NCI-H2107 treated with DMSO at 0.1 percent for 48 hours (cell line): ENCODE measurements at regions not wholly inside any gene's neighbourhood (a gene's known extent, or its start where the extent isn't known, plus 50 kb on each side); places are given as distances from the start of the nearest gene placed in this dataset.
"Not testable (repeated sequence)": the region's sequence is repeated elsewhere in the genome, so short reads cannot be mapped to it uniquely, and the experiment has no call there.

ENCODE experiments used
- DNase-seq: peaks from one replicate; lab custom pipeline; 2025; ENCODE audit not compliant: unreplicated experiment; lab: John Stamatoyannopoulos, UW

- no peak for DNase-seq
Measured at GRCh38 chr2:226300196-226300886, 499.3 kb downstream of the IRS1 start.

DNA sequence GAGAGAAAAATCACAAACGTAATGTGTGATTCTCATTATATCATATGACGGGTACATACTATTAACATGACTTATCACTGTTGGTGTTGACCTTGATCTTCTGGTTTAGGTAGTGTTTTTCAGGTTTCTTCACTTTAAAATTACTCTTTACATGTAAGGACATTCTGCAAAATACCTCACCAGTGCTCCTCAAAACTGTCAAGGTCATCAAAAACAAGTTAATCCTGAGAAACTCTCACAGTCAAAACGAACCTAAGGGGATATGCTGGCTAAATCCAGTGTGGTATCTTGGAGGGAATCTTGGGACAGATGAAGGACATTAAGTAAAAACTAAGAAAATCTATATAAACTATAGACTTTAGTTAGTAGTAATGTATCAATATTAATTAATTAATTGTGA, 499.8 kb downstream of the IRS1 start:
- no peak for DNase-seq

DNA sequence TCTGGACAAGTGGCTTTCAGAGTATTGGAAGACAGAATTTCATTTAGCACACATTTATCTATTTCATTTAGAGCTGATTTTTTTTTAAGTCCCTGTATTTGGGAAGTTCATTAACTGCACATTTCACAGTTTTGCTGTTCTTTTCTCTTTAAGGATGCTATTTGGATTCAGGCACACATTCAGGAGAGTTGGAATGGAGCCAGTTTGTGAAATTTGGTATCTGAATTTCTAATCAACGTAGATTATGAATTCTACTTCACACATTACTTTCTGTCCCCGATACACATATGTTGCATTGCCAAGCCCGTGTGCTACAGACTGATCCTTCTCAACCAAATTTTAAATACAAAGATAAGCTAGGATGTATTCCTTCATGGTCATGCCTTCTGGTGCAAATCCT, 503.9 kb downstream of the IRS1 start:
- DNase-seq = no peak

DNA sequence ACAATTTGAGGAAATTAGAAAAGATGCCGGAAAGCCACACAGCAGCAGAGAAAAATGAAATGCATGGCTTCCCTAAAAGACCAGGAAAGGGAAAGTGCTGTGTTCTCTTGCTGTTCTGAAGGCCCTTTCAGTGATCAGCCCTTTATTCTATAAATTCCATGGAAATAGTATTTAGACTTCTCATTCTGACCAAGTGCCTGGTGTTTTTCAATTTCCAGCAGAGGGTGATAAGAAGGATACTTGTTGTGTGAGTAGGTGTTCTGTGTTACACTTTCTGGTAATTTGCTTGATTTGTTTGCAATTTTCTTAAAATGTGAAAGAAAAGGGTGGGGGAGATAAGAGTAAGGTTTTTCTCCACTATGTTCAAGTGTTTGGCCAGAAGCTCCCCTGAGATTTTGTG, 504.5 kb downstream of the IRS1 start:
- no peak for DNase-seq

- DNase-seq = not testable (repeated sequence)
Measured at GRCh38 chr2:226291281-226291680, 508.3 kb downstream of the IRS1 start.

- DNase-seq = no peak
Measured at GRCh38 chr2:226286916-226287315, 512.7 kb downstream of the IRS1 start.

DNA sequence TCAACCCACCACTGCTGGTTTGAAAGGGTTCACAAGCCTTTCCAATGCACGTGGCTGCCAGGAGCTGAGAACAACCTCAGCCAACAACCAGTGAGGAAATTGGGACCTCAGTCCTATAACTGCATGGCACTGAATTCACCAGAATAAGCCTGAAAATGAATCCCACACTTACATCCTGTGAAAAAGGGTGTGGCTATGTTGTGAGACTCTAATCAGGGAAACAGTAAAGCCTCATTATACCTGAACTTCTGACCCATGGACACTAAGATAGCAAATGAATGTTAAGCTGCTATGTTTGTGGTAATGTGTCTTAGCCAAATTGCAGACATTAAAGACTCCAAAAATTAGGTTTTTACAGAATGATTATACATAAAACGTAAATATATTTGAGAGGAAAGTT, 515.8 kb downstream of the IRS1 start:
- DNase-seq = no peak

DNA sequence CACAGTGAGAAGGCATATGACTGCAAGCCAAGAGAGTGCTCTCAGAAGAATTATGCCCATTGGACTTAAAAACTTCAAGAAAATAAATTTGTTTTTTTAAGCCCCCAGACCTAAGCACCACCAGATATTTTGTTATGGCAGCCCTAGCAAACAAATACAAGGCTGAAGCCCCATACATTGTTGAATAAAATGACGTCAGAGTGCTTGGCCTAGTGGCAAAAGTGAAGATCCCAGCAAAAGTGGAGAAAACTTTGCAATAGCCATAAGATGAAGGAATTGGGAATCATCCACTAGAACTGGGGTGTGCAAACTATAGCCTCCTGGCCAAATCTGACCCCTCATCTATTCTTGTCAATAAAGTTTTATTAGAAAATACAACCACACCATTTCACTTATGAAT, 517.5 kb downstream of the IRS1 start:
- DNase-seq = no peak

GRCh38 chr2:226280136-226280535, 519.5 kb downstream of the IRS1 start:
- DNase-seq = not testable (repeated sequence)

- no peak for DNase-seq
Measured at GRCh38 chr2:226275215-226275614, 524.4 kb downstream of the IRS1 start.

- DNase-seq = no peak
Measured at GRCh38 chr2:226274143-226274542, 525.5 kb downstream of the IRS1 start.

DNA sequence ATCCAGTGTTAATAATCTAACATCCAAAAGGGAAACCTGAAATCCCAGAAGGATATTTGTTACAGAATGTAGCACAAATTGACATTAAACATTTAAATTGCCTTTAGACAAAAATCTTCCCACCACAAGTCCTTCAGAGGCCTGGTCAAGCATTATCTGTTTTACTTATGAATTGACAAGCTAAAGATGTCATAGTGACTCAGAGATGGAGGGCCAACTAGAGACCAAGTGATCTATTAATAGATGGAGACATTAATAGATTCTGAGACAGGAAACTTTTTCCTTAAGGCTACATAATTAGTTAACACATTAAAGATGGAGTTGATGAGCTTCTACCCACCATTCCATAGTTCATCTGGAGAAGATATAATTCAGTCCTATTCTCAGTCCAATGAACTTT, 526.2 kb downstream of the IRS1 start:
- DNase-seq = no peak

GRCh38 chr2:226272435-226272834, 527.2 kb downstream of the IRS1 start:
- DNase-seq = no peak

DNA sequence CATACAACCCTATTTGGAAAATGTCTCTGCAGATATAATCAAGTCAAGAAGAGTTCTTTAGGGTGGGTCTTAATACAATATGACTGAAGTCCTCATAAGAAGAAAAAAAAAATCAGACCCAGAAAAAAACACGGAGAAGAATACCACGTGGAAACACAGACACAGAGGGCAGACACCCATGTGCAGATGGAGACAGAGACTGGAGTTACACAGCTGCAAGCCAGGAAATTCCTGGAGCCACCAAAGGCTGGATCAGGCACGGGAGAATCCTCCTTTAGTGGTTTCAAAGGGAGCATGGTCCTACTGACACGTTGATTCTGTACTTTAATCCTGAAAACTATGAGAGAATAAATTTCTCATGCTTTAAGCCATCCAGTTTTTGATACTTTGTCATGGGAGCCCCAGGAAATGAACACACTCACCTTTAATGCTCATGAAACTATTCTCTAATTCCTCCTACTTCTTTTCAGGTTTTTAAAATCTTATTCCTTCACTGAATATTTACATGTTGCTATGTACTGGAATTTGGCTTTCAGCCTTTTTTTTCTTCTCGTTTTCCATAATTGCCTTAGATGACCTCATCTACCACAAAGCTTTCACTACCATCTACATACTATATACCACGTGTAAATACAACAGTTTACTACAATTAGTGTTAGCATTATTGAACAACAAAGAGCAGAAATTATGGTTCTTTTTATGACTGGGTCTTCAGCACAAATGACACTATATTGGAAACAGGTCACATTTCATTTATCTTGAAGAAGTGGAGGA, 529.1 kb downstream of the IRS1 start:
- no peak for DNase-seq

GRCh38 chr2:226267516-226268289, 531.9 kb downstream of the IRS1 start:
- no peak for DNase-seq

- DNase-seq = no peak
Measured at GRCh38 chr2:226256709-226257376, 542.8 kb downstream of the IRS1 start.

DNA sequence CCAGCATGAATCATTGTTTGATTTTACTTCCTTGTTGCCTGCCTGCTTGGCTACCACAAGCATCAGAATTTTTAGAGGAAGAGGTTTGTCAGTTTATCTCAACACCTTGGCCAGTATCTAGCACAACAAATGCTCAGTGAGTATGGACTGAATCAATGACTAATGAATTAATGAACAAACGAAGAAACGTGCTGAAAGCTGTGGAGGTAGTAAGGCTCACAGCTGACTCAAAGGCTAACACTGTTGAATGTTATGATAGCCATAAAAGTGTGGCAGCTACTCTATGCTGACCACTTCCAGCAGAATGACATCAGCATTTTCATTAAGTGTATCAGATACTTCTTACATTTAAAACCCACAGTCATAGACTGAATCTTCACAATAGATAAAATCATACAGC, 543.4 kb downstream of the IRS1 start:
- DNase-seq = no peak

DNA sequence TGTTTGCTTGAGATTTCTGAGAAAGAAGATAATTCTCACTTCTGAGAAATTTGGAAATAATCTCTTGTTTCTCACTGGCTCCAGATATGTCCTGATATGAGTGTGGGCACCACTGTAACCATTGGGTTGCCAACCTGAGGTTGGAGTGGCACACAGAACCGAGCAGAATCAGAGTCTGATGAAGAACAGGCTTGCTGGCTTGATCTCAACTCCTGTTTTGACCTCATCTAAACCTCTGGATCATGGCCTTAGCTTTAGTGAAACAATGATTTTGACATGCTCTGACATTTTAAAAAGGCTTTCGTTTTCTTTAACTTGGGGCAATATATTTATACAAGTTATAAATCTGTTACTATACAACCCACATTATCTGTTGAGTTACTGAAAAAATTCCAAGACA, 548.0 kb downstream of the IRS1 start:
- DNase-seq = no peak

GRCh38 chr2:226247289-226248275, 552.0 kb downstream of the IRS1 start:
- DNase-seq = no peak

DNA sequence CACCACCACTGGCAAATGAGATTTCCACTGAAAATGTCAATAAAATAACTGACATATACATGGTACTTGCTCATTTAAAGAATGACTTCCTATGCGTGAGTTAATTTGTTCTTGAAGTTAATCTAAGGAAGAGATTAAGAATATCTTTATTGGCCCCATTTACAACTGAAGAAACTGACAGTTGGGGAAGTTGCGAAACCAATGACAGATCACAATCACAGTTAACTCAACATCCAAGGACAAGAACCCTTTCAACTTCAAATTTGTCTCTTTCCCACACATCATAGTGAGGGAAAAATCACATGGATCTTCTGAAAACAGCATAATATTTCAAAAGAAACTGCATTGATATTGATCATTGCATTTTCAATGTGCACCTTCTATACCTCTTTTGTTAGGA, 565.4 kb downstream of the IRS1 start:
- DNase-seq = no peak
